ENCODE measurements at regions not wholly inside any gene's neighbourhood (a gene's known extent, or its start where the extent isn't known, plus 50 kb on each side); places are given as distances from the start of the nearest gene placed in this dataset.

DNA sequence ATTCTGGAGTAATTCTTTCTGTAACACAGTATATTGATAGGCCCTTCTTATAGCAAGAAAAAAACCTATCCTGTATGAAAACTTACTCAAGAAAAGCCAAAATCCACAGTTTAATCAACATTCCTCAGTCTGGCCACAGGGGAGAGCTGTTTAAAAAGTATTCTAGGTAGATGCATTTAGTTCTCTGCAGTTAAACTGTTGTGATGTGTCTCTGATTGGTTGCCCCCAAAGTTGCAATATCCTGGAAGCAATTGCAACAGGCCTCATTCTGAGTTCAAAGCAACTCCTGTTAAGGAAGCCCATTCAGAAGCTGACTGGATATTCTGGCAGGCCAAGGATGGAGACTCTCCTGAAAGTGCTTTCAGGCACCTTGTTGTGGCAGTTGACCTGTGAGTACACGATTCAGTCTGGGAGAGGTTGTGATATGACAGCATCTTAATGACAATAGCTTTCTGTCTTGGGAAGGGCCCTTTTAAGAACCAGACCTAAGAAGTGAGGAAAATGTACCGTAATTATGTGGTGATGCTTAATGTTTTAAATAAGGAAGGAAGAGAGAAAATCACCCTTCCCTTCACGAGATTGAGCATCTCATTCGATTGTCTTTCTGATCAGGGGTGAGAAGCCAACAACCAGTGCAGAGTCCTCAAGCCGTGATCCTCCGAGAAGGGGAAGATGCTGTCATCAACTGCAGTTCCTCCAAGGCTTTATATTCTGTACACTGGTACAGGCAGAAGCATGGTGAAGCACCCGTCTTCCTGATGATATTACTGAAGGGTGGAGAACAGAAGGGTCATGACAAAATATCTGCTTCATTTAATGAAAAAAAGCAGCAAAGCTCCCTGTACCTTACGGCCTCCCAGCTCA is 420.7 kb downstream of the DAD1 start:
- no peaks in the 10 kb centered on the region for H3K36me3 Mint-ChIP-seq (ENCODE audit: low read depth)
- no peak for DNase-seq (ENCODE audit: low read depth, low spot score)
- TF ChIP-seq CTCF (conservative IDR thresholded peaks at IDR 0.05) = no peak
- no peaks in the 10 kb centered on the region for H3K9me3 Mint-ChIP-seq
- peaks cover 25% of the 10 kb centered on the region for H3K27me3 Mint-ChIP-seq (ENCODE audit: low read depth)
- no peak overlapping the region for H3K27ac Mint-ChIP-seq (ENCODE audit: unreplicated experiment)
- H3K4me3 Mint-ChIP-seq = no peak overlapping the region
- H3K4me1 Mint-ChIP-seq = no peaks in the 10 kb centered on the region

DNA sequence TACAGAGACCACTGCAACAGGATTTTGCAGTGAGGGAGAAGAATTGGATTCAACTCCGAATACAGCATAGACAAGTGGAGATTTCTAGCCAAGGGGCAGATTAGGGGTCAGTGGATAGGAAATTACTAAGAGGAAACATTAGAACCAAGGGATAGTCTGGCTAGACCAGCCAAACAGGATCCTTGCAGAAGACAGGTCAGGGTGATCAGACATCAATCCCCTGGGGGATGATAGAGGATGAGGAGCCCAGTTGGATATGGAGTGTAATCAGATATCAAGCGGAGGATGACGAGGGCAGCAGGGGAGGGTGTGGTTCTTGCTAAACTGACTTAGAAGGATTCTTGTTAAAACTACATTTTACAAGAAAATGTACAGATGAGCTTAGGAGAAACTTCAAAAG is 424.4 kb downstream of the DAD1 start:
- no peak overlapping the region for H3K27ac Mint-ChIP-seq (ENCODE audit: unreplicated experiment)
- no peak for TF ChIP-seq CTCF (conservative IDR thresholded peaks at IDR 0.05)
- peaks cover 34% of the 10 kb centered on the region for H3K27me3 Mint-ChIP-seq (ENCODE audit: low read depth)
- H3K36me3 Mint-ChIP-seq (ENCODE audit: low read depth) = no peaks in the 10 kb centered on the region
- DNase-seq (ENCODE audit: low read depth, low spot score) = no peak
- H3K4me1 Mint-ChIP-seq = no peaks in the 10 kb centered on the region
- no peaks in the 10 kb centered on the region for H3K9me3 Mint-ChIP-seq
- H3K4me3 Mint-ChIP-seq = no peak overlapping the region

GRCh38 chr14:22163051-22163450 is 426.0 kb downstream of the DAD1 start:
- Mint-ChIP-seq H3K36me3 (ENCODE audit: low read depth) (no peaks in the 10 kb centered on the region), H3K4me3 (no peak overlapping the region), H3K9me3 (no peaks in the 10 kb centered on the region), H3K27ac (ENCODE audit: unreplicated experiment) (no peak overlapping the region), H3K4me1 (no peaks in the 10 kb centered on the region), H3K27me3 (ENCODE audit: low read depth) (peaks cover 40% of the 10 kb centered on the region)
- TF ChIP-seq CTCF (conservative IDR thresholded peaks at IDR 0.05) = peak; percentile 54
- no peak for DNase-seq (ENCODE audit: low read depth, low spot score)

GRCh38 chr14:22159957-22160356 is 429.1 kb downstream of the DAD1 start:
- Mint-ChIP-seq H3K9me3 (no peaks in the 10 kb centered on the region), H3K4me1 (no peaks in the 10 kb centered on the region), H3K36me3 (ENCODE audit: low read depth) (no peaks in the 10 kb centered on the region), H3K27me3 (ENCODE audit: low read depth) (peaks cover 39% of the 10 kb centered on the region), H3K27ac (ENCODE audit: unreplicated experiment) (no peak overlapping the region), H3K4me3 (no peak overlapping the region)
- TF ChIP-seq CTCF (conservative IDR thresholded peaks at IDR 0.05) = no peak
- no peak for DNase-seq (ENCODE audit: low read depth, low spot score)

GRCh38 chr14:22159099-22159498 is 429.9 kb downstream of the DAD1 start:
- TF ChIP-seq CTCF (conservative IDR thresholded peaks at IDR 0.05) = no peak
- Mint-ChIP-seq H3K27ac (ENCODE audit: unreplicated experiment) (no peak overlapping the region), H3K4me1 (no peaks in the 10 kb centered on the region), H3K4me3 (no peak overlapping the region), H3K9me3 (no peaks in the 10 kb centered on the region), H3K36me3 (ENCODE audit: low read depth) (no peaks in the 10 kb centered on the region), H3K27me3 (ENCODE audit: low read depth) (peaks cover 33% of the 10 kb centered on the region)
- DNase-seq (ENCODE audit: low read depth, low spot score) = no peak

All from neural crest cell (in vitro differentiated cells).